DMS 273 (cell line): ENCODE measurements at regions not wholly inside any gene's neighbourhood (a gene's known extent, or its start where the extent isn't known, plus 50 kb on each side); places are given as distances from the start of the nearest gene placed in this dataset.

ENCODE experiments used
- DNase-seq: peaks from one replicate; lab custom pipeline; 2025; ENCODE audit not compliant: unreplicated experiment; lab: John Stamatoyannopoulos, UW

- DNase-seq = no peak
Observed at GRCh38 chr4:36492590-36492989, 211.2 kb downstream of the DTHD1 start.

DNA sequence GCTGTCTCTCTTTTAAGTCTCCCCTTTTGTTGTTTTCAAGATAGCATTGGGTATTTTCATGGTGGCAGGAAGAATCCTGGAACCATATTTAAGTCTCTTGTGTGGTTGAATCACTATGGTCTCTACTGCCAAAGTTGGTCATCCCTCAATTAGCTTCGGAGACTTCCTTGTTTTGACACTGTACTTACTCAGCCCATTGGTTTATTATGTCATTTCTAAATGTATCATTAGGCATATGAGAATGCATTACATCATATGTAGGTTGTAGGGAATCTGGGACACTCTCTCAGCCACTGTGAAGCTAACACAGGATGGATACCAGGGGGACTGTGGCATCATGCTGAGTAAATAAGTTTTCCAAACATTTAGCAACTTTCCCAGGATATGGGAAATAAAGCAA lies 211.8 kb downstream of the DTHD1 start:
- DNase-seq = no peak

DNA sequence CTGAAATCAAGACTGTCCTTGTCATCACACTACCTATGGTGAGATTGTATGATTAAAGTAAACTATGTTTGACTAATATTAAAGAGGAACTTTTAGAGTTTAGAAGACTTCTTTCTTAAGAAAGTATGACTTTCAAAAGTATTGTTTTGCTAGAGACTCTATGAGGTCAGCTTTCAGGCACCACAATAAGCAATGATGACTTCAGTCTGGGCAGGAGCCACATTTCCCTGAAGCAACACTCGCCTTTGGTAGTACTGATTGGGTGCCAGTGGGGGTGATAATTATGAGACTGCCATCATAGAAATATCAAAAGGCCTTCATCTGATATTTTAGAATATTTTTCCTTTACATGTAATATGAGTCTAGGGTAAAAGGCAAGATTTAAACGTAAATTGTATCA lies 212.6 kb downstream of the DTHD1 start:
- no peak for DNase-seq

- no peak for DNase-seq
Observed at GRCh38 chr4:36494747-36495146, 213.3 kb downstream of the DTHD1 start.

DNA sequence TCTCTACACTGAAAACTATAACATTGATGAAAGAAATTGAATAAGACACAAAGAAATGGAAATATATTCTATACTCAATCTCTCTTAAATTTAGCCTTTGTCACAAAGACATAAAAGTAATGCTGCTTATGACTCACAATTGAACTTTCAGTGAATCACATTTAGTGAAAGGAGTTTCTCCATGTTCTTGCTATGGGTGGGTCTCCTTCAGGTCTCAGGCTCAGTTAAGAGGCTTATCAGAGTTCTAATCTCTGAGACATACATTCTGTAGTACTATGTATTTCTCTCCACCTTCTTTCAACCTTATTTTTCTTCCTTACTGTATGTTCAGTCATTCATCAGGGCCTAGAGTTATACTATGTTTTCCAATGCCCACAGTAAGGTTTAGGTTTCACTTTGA lies 220.9 kb downstream of the DTHD1 start:
- DNase-seq = no peak

DNA sequence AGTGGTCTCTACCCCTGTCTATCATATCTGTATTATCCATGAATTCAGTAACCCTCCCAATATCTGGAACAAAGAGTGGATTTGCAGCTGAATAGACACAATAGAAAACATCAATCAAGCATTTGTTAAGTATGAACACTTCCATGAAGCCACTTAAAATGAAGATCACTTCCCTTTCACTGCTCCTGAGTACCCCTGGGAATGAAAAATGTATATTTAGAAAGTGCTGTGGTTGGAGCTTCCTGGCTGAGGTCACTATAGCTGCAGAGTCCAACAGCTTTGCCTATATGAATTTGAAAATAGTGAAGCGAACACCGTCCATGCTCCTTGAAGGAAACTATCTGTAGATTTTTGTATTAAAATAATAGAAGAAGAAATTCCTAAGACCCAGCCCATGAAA lies 227.0 kb downstream of the DTHD1 start:
- no peak for DNase-seq

DNA sequence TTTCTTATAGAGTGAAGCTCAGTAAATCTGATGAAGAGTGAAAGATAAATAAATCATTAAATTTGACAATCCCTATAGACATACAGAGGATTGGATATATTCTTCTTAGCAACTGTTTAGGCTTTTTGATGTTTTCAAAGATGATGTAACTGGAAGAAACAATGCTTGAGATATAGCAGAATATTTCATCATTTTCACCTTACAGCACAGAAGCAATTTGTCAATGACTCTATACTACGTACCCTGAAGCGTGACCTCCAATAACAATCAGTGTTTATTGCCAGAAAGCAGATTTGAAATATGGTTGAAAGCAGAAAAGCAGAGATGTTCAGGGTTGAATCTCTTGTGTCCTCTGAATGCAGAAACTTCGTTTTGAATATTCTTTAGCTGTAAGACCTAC lies 228.4 kb downstream of the DTHD1 start:
- no peak for DNase-seq

- DNase-seq = no peak
Observed at GRCh38 chr4:36511785-36512184, 230.4 kb downstream of the DTHD1 start.

DNA sequence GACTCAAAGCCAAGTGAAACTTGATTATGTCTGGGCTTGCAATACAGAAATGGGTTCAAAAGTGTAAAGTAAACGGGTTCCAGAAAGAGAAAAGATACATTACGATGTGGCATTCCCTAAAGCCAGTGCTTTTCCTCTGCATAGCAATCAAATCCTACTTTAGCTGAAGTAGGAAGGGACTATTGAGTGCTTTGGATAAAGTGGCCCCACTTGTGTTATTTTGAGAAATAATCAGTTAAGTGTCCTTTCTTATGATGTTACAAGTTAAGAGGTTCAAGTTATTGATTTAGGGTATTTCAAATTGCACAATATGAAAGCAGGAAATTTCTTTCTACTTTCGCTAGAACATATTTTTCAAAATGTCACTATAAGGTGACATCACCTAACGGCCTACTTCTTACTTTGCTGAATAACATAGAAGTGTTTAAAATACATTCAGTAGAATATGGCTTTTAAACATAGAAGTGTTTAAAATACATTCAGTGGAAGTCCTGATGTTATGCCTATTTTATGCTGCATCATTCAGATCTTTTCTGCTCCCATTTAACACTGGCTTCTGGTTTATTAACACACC lies 235.2 kb downstream of the DTHD1 start:
- DNase-seq = no peak

DNA sequence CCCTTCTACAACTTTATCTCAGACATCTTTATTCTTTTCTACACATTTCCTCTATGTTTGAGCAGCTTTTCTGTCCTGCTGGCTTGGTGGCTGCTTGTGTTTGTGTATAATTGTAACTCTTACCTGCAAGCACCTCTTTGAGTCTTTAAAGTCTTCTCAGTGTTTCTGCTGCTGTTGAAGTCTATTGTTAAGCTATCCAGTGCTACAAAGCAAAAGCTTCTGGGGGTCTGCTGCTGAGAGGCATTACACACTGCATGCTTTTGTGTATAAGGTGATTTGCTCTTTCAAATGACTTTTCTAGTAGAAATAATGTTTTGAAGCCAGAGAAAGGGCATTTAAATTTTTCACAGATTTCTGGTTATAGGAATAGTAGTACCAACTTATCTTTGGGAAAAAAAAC lies 241.8 kb downstream of the DTHD1 start:
- DNase-seq = no peak

- DNase-seq = no peak
Observed at GRCh38 chr4:36532670-36533379, 251.4 kb downstream of the DTHD1 start.

GRCh38 chr4:36533944-36534343 lies 252.5 kb downstream of the DTHD1 start:
- DNase-seq = no peak

DNA sequence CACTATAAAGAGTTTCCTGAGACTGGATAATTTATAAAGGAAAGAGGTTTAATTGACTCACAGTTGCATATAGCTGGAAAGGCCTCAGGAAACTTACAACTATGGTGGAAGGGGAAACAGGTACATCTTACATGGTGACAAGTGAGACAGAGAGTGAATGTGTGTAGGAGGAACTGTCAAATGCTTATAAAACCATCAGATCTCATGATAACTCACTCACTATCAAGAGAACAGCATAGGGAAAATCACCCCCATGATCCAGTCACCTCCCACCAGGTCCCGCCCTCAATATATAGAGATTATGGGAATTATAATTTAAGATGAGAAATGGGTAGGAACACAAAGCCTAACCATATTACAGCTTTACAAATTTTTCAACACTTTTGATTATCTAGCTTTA lies 266.0 kb downstream of the DTHD1 start:
- no peak for DNase-seq

- no peak for DNase-seq
Observed at GRCh38 chr4:36549252-36549651, 267.8 kb downstream of the DTHD1 start.

DNA sequence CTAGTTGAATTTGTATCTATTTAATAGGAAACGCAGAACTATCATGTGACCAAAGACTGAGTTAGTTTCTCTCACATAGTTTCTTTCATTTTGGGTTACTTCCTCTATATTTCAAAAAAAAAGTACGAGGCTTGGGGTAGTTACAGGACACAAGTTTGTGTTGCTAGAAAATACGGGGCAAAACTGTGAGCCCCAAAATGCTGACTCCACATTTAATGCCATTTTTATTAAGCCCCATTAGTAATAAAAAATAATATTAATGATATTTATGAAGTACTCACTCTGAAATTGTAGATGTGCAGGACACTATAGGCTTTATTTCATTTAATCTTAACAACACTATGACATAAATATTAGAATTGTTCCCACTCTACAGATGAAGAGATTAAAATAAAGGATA lies 268.6 kb downstream of the DTHD1 start:
- no peak for DNase-seq

DNA sequence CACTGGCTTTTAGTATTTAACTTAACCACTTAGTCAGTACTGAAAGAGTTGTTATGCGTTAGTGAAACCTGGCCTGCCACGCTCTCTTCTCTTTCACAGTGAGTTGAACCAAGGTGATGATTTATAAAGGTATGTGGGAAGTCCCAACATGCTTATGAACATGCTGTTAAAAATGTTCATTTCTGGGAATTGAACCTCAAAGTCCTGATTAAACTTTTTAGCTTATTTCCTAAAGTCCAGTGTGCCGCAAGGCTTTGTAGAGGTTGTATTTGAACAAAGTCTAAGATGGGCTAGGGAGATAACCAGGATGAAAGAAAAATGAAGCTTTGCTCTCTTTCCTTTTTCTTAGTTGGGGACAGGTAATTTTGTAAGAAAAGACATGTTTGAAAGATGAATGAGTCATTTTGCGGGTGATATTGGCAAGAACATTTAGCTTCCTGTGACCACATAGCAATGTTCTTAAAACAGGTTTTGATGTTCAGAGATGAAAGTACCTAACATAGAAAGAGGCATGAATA lies 270.3 kb downstream of the DTHD1 start:
- no peak for DNase-seq

DNA sequence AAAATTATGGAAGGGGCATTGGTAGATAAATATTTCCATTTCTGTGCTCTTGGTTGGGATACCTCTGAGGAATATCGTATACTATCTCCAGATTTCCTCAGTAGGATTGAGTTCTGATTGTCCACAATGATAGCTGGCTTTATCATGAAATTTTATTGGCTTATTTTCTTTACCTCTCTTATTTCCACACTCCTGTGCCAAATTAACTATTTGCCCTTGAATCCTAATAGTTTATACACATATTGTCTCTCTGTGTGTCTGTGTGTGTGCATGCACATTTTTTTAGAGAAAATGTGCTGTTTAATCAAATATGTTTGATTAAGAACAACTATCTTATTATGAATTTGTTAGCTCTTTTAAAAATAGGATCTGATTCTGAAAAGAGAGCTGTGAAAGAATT lies 271.6 kb downstream of the DTHD1 start:
- DNase-seq = no peak

GRCh38 chr4:36553453-36553852 lies 272.0 kb downstream of the DTHD1 start:
- no peak for DNase-seq

- no peak for DNase-seq
Observed at GRCh38 chr4:36556984-36557383, 275.6 kb downstream of the DTHD1 start.

GRCh38 chr4:36568575-36568974 lies 287.2 kb downstream of the DTHD1 start:
- DNase-seq = no peak

DNA sequence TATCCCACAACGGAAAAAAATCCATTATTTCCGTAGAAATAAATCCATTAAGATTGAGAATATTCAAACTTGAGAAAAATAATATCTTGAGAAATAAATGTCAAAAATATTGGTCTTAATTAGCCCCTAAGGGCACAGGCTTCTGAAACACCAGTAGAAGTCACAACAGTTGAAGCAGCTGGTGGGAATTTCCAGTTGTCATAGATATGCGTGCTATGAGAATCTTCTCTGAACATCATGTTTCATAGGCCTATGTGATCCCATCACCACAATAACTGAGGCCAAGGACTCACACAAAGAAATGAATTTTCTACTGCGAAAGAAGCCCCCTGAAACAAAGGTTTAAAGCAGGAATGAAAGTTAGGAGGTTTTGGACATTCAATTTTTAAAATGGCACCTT lies 292.0 kb downstream of the DTHD1 start:
- no peak for DNase-seq

DNA sequence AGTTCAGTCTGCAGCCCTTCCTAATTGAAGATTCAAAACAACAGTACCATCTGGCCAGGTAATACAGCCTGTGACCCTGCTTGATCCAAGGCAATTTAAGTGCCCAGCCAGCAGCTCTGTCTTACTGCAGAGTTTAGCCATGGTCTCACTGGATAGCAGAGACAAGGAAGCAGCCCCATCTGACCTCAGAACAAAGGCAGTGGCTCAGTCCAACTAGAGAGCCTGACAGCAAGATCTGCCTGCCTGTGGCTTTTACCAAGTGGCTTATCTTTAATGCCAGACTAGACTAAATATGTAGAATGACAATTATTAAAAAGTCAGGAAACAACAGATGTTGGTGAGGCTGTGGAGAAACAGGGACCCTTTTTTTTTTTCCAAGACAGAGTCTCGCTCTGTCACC lies 293.4 kb downstream of the DTHD1 start:
- peak; percentile 43 for DNase-seq

- DNase-seq = no peak
Observed at GRCh38 chr4:36582198-36582597, 300.8 kb downstream of the DTHD1 start.
